WTC11 (cell line): ENCODE measurements at regions not wholly inside any gene's neighbourhood (a gene's known extent, or its start where the extent isn't known, plus 50 kb on each side); places are given as distances from the start of the nearest gene placed in this dataset.

Experiments
- ATAC-seq: fragments of 200-7000 bp; cut with Tn5 transposase; 2 replicates; pipeline ENCODE4 v1.10.0; 2021; ENCODE audit warnings: mild to moderate bottlenecking, moderate library complexity
- CTCF ChIA-PET: fragments of 300-600 bp; sonication (Branson Sonifier 250); formaldehyde crosslinking; loops from one replicate; lab custom pipeline; 2021; ENCODE audit warnings: antibody characterized with exemption; lab: Charles Lee
- POLR2A ChIA-PET: fragments of 350-600 bp; sonication (Branson Sonifier 250); formaldehyde crosslinking; loops from one replicate; lab custom pipeline; 2021; ENCODE audit warnings: antibody characterized with exemption; lab: Charles Lee
- DNase-seq: peaks from one replicate; pipeline ENCODE4 v3.0.0; 2021; ENCODE audit warnings: low spot score
- H3K27ac Mint-ChIP-seq: 2 replicates; pipeline ENCODE4 v1.8.0; 2021; ENCODE audit warnings: mixed read lengths
- H3K27me3 Mint-ChIP-seq: 2 replicates; pipeline ENCODE4 v1.8.0; 2021; ENCODE audit warnings: low read depth, mild to moderate bottlenecking, moderate library complexity, mixed read lengths
- H3K36me3 Mint-ChIP-seq: 2 replicates; pipeline ENCODE4 v1.8.0; 2021; ENCODE audit warnings: mixed read lengths
- H3K4me1 Mint-ChIP-seq: 2 replicates; pipeline ENCODE4 v1.8.0; 2022; ENCODE audit warnings: mixed read lengths
- H3K4me3 Mint-ChIP-seq: 2 replicates; pipeline ENCODE4 v1.8.0; 2021; ENCODE audit warnings: mild to moderate bottlenecking, moderate library complexity, mixed read lengths
- H3K9me3 Mint-ChIP-seq: 2 replicates; pipeline ENCODE4 v1.8.0; 2021; ENCODE audit warnings: mixed read lengths
- CBFB ChIP-seq: sonication (generic); formaldehyde crosslinking; IDR thresholded peaks from 2 replicates; pipeline ENCODE4 v1.8.1; 2022; ENCODE audit warnings: mild to moderate bottlenecking, low read depth, missing genetic modification reagents
- CDX4 ChIP-seq: fragments of 250-450 bp; sonication (Bioruptor Pico); IDR thresholded peaks from 2 replicates; pipeline ENCODE4 v1.9.0; 2021; ENCODE audit warnings: moderate library complexity, mild to moderate bottlenecking, inconsistent platforms, borderline replicate concordance
- FOXP4 ChIP-seq: sonication (generic); formaldehyde crosslinking; IDR thresholded peaks from 2 replicates; pipeline ENCODE4 v1.8.0; 2022; ENCODE audit warnings: mild to moderate bottlenecking, missing genetic modification reagents
- MAX ChIP-seq: sonication (generic); formaldehyde crosslinking; IDR thresholded peaks from 2 replicates; pipeline ENCODE4 v1.8.0; 2022; ENCODE audit warnings: mild to moderate bottlenecking, missing genetic modification reagents
- MLX ChIP-seq: sonication (generic); formaldehyde crosslinking; IDR thresholded peaks from 2 replicates; pipeline ENCODE4 v1.8.1; 2023; ENCODE audit warnings: mild to moderate bottlenecking, missing genetic modification reagents, moderate library complexity
- MYBL2 ChIP-seq: sonication (generic); formaldehyde crosslinking; IDR thresholded peaks from 2 replicates; pipeline ENCODE4 v1.8.1; 2023; ENCODE audit warnings: mild to moderate bottlenecking, moderate library complexity, missing genetic modification reagents
- NFATC4 ChIP-seq: fragments of 250-450 bp; sonication (Bioruptor Pico); IDR thresholded peaks from 2 replicates; pipeline ENCODE4 v1.9.0; 2021; ENCODE audit warnings: mild to moderate bottlenecking
- NR2C2 ChIP-seq: sonication (generic); formaldehyde crosslinking; IDR thresholded peaks from 2 replicates; pipeline ENCODE4 v1.8.0; 2022; ENCODE audit warnings: mild to moderate bottlenecking, missing genetic modification reagents
- TEAD4 ChIP-seq: sonication (generic); formaldehyde crosslinking; IDR thresholded peaks from 2 replicates; pipeline ENCODE4 v1.8.0; 2022; ENCODE audit warnings: mild to moderate bottlenecking, missing genetic modification reagents
- ZNF425 ChIP-seq: fragments of 250-450 bp; sonication (Bioruptor Pico); conservative IDR thresholded peaks from 2 replicates; pipeline ENCODE4 v1.9.0; 2021; ENCODE audit warnings: mild to moderate bottlenecking
- TF ChIP-seq, protein P1 (sequence below): fragments of 200-600 bp; IDR thresholded peaks from 2 replicates; pipeline ENCODE4 v1.8.0; 2022; ENCODE audit warnings: antibody characterized with exemption
- TF ChIP-seq, protein P2 (sequence below): sonication (generic); formaldehyde crosslinking; IDR thresholded peaks from 2 replicates; pipeline ENCODE4 v1.8.1; 2023; ENCODE audit warnings: mild to moderate bottlenecking, missing genetic modification reagents
- TF ChIP-seq, protein P3 (sequence below): sonication (generic); formaldehyde crosslinking; conservative IDR thresholded peaks from 2 replicates; pipeline ENCODE4 v1.8.1; 2022; ENCODE audit warnings: mild to moderate bottlenecking, missing genetic modification reagents

GRCh38 chr3:163481738-163482137, 1596.6 kb downstream of the SI start (continued):
- TF ChIP-seq TEAD4 (CRISPR knock-in tag) = no peak

DNA sequence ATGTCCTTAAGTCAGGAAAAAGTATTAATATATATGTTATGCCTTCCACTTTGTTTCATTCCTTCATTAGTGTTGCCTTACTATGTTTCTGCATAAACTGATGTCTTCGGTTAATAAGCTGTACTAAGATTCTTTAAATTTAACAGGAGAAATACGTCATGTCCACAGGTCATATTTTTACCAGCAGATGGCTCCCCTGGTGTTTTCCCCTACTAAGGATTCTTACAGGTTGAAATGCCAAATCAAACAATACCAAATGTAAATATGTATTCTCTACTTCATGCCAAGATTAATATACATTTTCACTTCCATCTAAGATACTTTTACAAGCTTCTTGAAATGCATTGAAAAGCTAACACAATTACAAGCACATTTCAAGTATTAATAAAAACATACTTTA, 1602.1 kb downstream of the SI start:
- ChIA-PET POLR2A (no interaction called here), CTCF (no interaction called here)
- Mint-ChIP-seq H3K4me1 (no peaks in the 10 kb centered on the region), H3K9me3 (peaks cover 7% of the 10 kb centered on the region), H3K27me3 (no peaks in the 10 kb centered on the region), H3K4me3 (no peak overlapping the region), H3K36me3 (no peaks in the 10 kb centered on the region; the same call in 1 of the 2 replicates), H3K27ac (no peak overlapping the region)
- DNase-seq (no peak), ATAC-seq (no peak)
- no peak for TF ChIP-seq FOXP4 (CRISPR knock-in tag)
- TF ChIP-seq, protein P1, sequence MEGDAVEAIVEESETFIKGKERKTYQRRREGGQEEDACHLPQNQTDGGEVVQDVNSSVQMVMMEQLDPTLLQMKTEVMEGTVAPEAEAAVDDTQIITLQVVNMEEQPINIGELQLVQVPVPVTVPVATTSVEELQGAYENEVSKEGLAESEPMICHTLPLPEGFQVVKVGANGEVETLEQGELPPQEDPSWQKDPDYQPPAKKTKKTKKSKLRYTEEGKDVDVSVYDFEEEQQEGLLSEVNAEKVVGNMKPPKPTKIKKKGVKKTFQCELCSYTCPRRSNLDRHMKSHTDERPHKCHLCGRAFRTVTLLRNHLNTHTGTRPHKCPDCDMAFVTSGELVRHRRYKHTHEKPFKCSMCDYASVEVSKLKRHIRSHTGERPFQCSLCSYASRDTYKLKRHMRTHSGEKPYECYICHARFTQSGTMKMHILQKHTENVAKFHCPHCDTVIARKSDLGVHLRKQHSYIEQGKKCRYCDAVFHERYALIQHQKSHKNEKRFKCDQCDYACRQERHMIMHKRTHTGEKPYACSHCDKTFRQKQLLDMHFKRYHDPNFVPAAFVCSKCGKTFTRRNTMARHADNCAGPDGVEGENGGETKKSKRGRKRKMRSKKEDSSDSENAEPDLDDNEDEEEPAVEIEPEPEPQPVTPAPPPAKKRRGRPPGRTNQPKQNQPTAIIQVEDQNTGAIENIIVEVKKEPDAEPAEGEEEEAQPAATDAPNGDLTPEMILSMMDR = no peak
- TF ChIP-seq, protein P2, sequence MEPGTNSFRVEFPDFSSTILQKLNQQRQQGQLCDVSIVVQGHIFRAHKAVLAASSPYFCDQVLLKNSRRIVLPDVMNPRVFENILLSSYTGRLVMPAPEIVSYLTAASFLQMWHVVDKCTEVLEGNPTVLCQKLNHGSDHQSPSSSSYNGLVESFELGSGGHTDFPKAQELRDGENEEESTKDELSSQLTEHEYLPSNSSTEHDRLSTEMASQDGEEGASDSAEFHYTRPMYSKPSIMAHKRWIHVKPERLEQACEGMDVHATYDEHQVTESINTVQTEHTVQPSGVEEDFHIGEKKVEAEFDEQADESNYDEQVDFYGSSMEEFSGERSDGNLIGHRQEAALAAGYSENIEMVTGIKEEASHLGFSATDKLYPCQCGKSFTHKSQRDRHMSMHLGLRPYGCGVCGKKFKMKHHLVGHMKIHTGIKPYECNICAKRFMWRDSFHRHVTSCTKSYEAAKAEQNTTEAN (CRISPR knock-in tag) = no peak
- no peak for TF ChIP-seq MAX (CRISPR knock-in tag)
- no peak for TF ChIP-seq NFATC4
- TF ChIP-seq CBFB (CRISPR knock-in tag) = no peak

DNA sequence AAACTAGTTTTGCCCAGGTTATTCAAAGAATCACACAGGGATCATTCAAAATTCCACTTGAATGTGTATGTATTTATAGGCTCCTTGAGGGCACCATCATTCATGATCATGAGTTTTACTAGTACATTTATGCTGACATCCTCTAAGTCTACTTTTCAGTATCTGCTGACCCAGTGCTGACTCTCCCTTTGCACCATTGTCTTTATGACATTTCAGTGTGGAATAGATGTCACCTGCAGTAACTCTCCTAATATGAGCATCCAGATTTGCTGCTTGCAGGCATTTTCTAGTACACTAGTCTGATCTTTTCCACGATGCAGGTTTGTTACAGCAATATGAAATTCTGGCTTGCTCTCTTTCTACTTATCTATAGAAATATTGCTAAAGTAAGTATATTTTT, 1603.5 kb downstream of the SI start:
- ATAC-seq = no peak
- ChIA-PET CTCF (no interaction called here), POLR2A (no interaction called here)
- H3K27me3 Mint-ChIP-seq = no peaks in the 10 kb centered on the region
- H3K27ac Mint-ChIP-seq = no peak overlapping the region
- no peak overlapping the region for H3K4me3 Mint-ChIP-seq
- no peaks in the 10 kb centered on the region for H3K4me1 Mint-ChIP-seq
- peaks cover 7% of the 10 kb centered on the region for H3K9me3 Mint-ChIP-seq
- DNase-seq = no peak
- no peaks in the 10 kb centered on the region; the same call in 1 of the 2 replicates for H3K36me3 Mint-ChIP-seq
- TF ChIP-seq ZNF425 (CRISPR knock-in tag) (no peak), CDX4 (CRISPR knock-in tag) (no peak), MLX (CRISPR knock-in tag) (no peak), MYBL2 (CRISPR knock-in tag) (no peak), NR2C2 (CRISPR knock-in tag) (no peak)
- TF ChIP-seq, protein P3, sequence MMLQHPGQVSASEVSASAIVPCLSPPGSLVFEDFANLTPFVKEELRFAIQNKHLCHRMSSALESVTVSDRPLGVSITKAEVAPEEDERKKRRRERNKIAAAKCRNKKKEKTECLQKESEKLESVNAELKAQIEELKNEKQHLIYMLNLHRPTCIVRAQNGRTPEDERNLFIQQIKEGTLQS = no peak
- TF ChIP-seq, all 79 proteins: peak for 0
